Colonic mucosa (tissue), 4 donors: ENCODE measurements at regions not wholly inside any gene's neighbourhood (a gene's known extent, or its start where the extent isn't known, plus 50 kb on each side); places are given as distances from the start of the nearest gene placed in this dataset.

Source experiments
- DNase-seq: peaks from one replicate; pipeline ENCODE4 v3.0.0-alpha.2; 2020
- H3K27ac ChIP-seq: fragments of 200-600 bp; one replicate; pipeline ENCODE4 v1.8.0; 2021
- H3K27me3 ChIP-seq: fragments of 200-600 bp; one replicate; pipeline ENCODE4 v1.8.0; 2021
- H3K36me3 ChIP-seq: fragments of 200-600 bp; one replicate; pipeline ENCODE4 v1.8.0; 2021
- H3K4me1 ChIP-seq: fragments of 200-600 bp; one replicate; pipeline ENCODE4 v1.8.0; 2021; ENCODE audit warnings: mild to moderate bottlenecking
- H3K4me3 ChIP-seq: fragments of 200-600 bp; one replicate; pipeline ENCODE4 v1.8.0; 2021
- H3K9ac ChIP-seq, 2 donors: one replicate each; pipeline ENCODE4 v1.7.0; 2013; ENCODE audit warnings: control low read depth in 2 of 2, low read depth in 2 of 2, low read length in 2 of 2
- H3K9me3 ChIP-seq: fragments of 200-600 bp; one replicate; pipeline ENCODE4 v1.8.0; 2021
- CTCF ChIP-seq: fragments of 200-600 bp; IDR thresholded peaks from one replicate; pipeline ENCODE4 v1.8.0; 2022; ENCODE audit warnings: antibody characterized with exemption, mild to moderate bottlenecking
- intact Hi-C: fragments of 100-400 bp; cut with DNase I; formaldehyde crosslinking; loops from one replicate; pipeline ENCODE4 v1.14.1; 2022
- donor health status: healthy.
- donor health status: DM: no; HTN: no; CAD: no.
- donor health status: DM: no; HTN: no; CAD: no.

- Histone ChIP-seq H3K4me1 (no peaks in the 10 kb centered on the region), H3K4me3 (no peak overlapping the region), H3K9me3 (no peaks in the 10 kb centered on the region), H3K27ac (no peak overlapping the region), H3K27me3 (peaks cover 5% of the 10 kb centered on the region), H3K9ac (no peak overlapping the region), H3K36me3 (no peaks in the 10 kb centered on the region)
- TF ChIP-seq CTCF, result no peak
- DNase-seq, result no peak
- intact Hi-C loops, result no loop called here
Observed at GRCh38 chrX:118219866-118220265, 103.3 kb upstream of the KLHL13 start.

GRCh38 chrX:118220509-118220908, 103.9 kb upstream of the KLHL13 start:
- no peak for DNase-seq

GRCh38 chrX:118221270-118221669, 104.7 kb upstream of the KLHL13 start:
- Histone ChIP-seq H3K4me3 (no peak overlapping the region), H3K9ac (no peak overlapping the region), H3K9me3 (no peaks in the 10 kb centered on the region), H3K27me3 (peaks cover 5% of the 10 kb centered on the region), H3K27ac (no peak overlapping the region), H3K4me1 (no peaks in the 10 kb centered on the region), H3K36me3 (no peaks in the 10 kb centered on the region)
- no peak for TF ChIP-seq CTCF
- DNase-seq, result no peak
- intact Hi-C loops, result no loop called here

More at GRCh38 chrX:118220509-118220908, 103.9 kb upstream of the KLHL13 start:
- H3K27ac ChIP-seq, result no peak overlapping the region
- H3K9ac ChIP-seq, result no peak overlapping the region
- peaks cover 5% of the 10 kb centered on the region for H3K27me3 ChIP-seq
- no peaks in the 10 kb centered on the region for H3K4me1 ChIP-seq
- H3K36me3 ChIP-seq, result no peaks in the 10 kb centered on the region
- no peaks in the 10 kb centered on the region for H3K9me3 ChIP-seq
- no peak overlapping the region for H3K4me3 ChIP-seq
- intact Hi-C loops, result no loop called here
- TF ChIP-seq CTCF, result no peak

- no peak for TF ChIP-seq CTCF
- DNase-seq, result no peak
- no peaks in the 10 kb centered on the region for H3K9me3 ChIP-seq
- H3K9ac ChIP-seq, result no peak overlapping the region
- H3K27me3 ChIP-seq, result peaks cover 5% of the 10 kb centered on the region
- H3K27ac ChIP-seq, result no peak overlapping the region
- no peaks in the 10 kb centered on the region for H3K4me1 ChIP-seq
- no peak overlapping the region for H3K4me3 ChIP-seq
- intact Hi-C loops, result no loop called here
- no peaks in the 10 kb centered on the region for H3K36me3 ChIP-seq
Observed at GRCh38 chrX:118221733-118222132, 105.1 kb upstream of the KLHL13 start.

GRCh38 chrX:118222421-118222820, 105.8 kb upstream of the KLHL13 start:
- H3K36me3 ChIP-seq, result no peaks in the 10 kb centered on the region
- H3K4me3 ChIP-seq, result no peak overlapping the region
- H3K4me1 ChIP-seq, result no peaks in the 10 kb centered on the region
- intact Hi-C loops, result no loop called here
- H3K9ac ChIP-seq, result no peak overlapping the region
- no peaks in the 10 kb centered on the region for H3K9me3 ChIP-seq
- no peak overlapping the region for H3K27ac ChIP-seq
- peaks cover 5% of the 10 kb centered on the region for H3K27me3 ChIP-seq
- TF ChIP-seq CTCF, result no peak
- DNase-seq, result no peak
